Liver (tissue), 8 donors: ENCODE measurements at regions not wholly inside any gene's neighbourhood (a gene's known extent, or its start where the extent isn't known, plus 50 kb on each side); places are given as distances from the start of the nearest gene placed in this dataset.
"Not testable (repeated sequence)": the region's sequence is repeated elsewhere in the genome, so short reads cannot be mapped to it uniquely, and the experiment has no call there.

ENCODE experiments used
- DNase-seq: peaks from one replicate; pipeline ENCODE4 v3.0.0-alpha.2; 2017; ENCODE audit warnings: low spot score
- H3K27ac ChIP-seq, 2 donors: one replicate each; pipeline ENCODE4 v1.7.0; 2013; ENCODE audit warnings: inconsistent platforms in 2 of 2, low read length in 2 of 2, control low read depth in 1 of 2, low read depth in 1 of 2, mild to moderate bottlenecking in 1 of 2
- H3K27me3 ChIP-seq, 4 donors: one replicate each; pipeline versions ENCODE4 v1.6.1 to v1.7.0; 2013; ENCODE audit warnings: low read length in 3 of 4, inconsistent platforms in 1 of 4, mild to moderate bottlenecking in 1 of 4, moderate library complexity in 1 of 4; ENCODE audit not compliant: control insufficient read depth in 4 of 4, insufficient read depth in 4 of 4
- H3K36me3 ChIP-seq, 4 donors: one replicate each; pipeline versions ENCODE4 v1.6.1 to v1.7.0; 2013; ENCODE audit warnings: low read length in 3 of 4, mild to moderate bottlenecking in 3 of 4, low read depth in 1 of 4, moderate library complexity in 1 of 4; ENCODE audit not compliant: control insufficient read depth in 4 of 4, insufficient read depth in 3 of 4
- H3K4me1 ChIP-seq, 4 donors: one replicate each; pipeline versions ENCODE4 v1.6.1 to v1.7.0; 2013; ENCODE audit warnings: low read length in 3 of 4, mild to moderate bottlenecking in 3 of 4, moderate library complexity in 1 of 4; ENCODE audit not compliant: control insufficient read depth in 4 of 4, insufficient read depth in 4 of 4
- H3K4me3 ChIP-seq, 3 donors: one replicate each; pipeline versions ENCODE4 v1.6.1 to v1.7.0; 2013; ENCODE audit warnings: low read length in 3 of 3, control low read depth in 1 of 3, low read depth in 1 of 3, mild to moderate bottlenecking in 1 of 3
- H3K9ac ChIP-seq, 2 donors: one replicate each; pipeline ENCODE4 v1.7.0; 2013; ENCODE audit warnings: low read length in 2 of 2, mild to moderate bottlenecking in 2 of 2, moderate library complexity in 2 of 2, control low read depth in 1 of 2, low read depth in 1 of 2
- H3K9me3 ChIP-seq, 4 donors: one replicate each; pipeline versions ENCODE4 v1.6.1 to v1.7.0; 2013; ENCODE audit warnings: low read length in 3 of 4; ENCODE audit not compliant: control insufficient read depth in 4 of 4
- FOXA1 ChIP-seq: IDR thresholded peaks from 2 replicates; pipeline ENCODE4 v1.6.1; 2016; ENCODE audit warnings: antibody characterized with exemption
- FOXA2 ChIP-seq: IDR thresholded peaks from 2 replicates; pipeline ENCODE4 v1.6.1; 2016; ENCODE audit warnings: antibody characterized with exemption
- GABPA ChIP-seq, 2 donors: IDR thresholded peaks in 1 of 2; conservative IDR thresholded peaks in 1 of 2; 2 replicates each; pipeline ENCODE4 v1.6.1; 2016; ENCODE audit warnings: antibody characterized with exemption in 2 of 2, mild to moderate bottlenecking in 1 of 2, moderate library complexity in 1 of 2
- HNF4G ChIP-seq: IDR thresholded peaks from 2 replicates; pipeline ENCODE4 v1.6.1; 2016; ENCODE audit warnings: antibody characterized with exemption
- RXRA ChIP-seq, 2 donors: IDR thresholded peaks; 2 replicates each; pipeline ENCODE4 v1.6.1; 2017 to 2018; ENCODE audit warnings: antibody characterized with exemption in 2 of 2, mild to moderate bottlenecking in 1 of 2
- TAF1 ChIP-seq: conservative IDR thresholded peaks from 2 replicates; pipeline ENCODE4 v1.6.1; 2016; ENCODE audit warnings: antibody characterized with exemption, mild to moderate bottlenecking
- WGBS: extraction: QIAGEN DNeasy Blood & Tissue Kit; methylation state at CpG from one replicate; pipeline ENCODE4 v1.1.7; 2013; 5-methylcytosine and 5-hydroxymethylcytosine counted together
- TF ChIP-seq, protein P1 (sequence below): fragments of 150-350 bp; IDR thresholded peaks from 2 replicates; pipeline ENCODE4 v1.5.1; 2017; ENCODE audit warnings: improper control_type of control experiment, low read depth, low read length; ENCODE audit not compliant: missing input control
- TF ChIP-seq, protein P2 (sequence below): IDR thresholded peaks from 2 replicates; pipeline ENCODE4 v1.6.1; 2016; ENCODE audit warnings: antibody characterized with exemption
- TF ChIP-seq, protein P3 (sequence below): IDR thresholded peaks from 2 replicates; pipeline ENCODE4 v1.6.1; 2016; ENCODE audit warnings: antibody characterized with exemption
- TF ChIP-seq, protein P4 (sequence below): IDR thresholded peaks from 2 replicates; pipeline ENCODE4 v1.6.1; 2016; ENCODE audit warnings: antibody characterized with exemption
- TF ChIP-seq, protein P5 (sequence below): IDR thresholded peaks from 2 replicates; pipeline ENCODE4 v1.6.1; 2016; ENCODE audit warnings: antibody characterized with exemption, mild to moderate bottlenecking
- donor health status: healthy.
- donor health status: healthy.
- donor health status: healthy.
- donor health status: healthy.
- donor health status: healthy.

DNA sequence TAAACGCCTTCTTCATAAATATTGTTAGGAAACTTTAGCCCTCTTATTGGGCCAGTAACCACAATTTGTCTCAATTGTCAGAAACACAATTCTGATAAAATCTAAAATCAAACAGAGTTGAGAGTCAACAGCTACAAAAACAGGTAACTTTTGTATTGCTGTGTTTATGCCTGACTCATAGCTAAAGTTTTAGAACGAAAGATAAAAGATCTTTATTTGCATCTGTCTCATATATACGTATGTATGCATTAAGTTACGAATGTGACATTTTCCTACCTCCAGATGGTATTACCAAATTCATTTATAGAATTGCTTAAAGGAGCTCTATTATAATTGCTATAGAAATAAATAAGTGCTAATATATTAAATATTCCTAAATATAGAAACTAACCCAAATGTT is 887.9 kb upstream of the NDST4 start:
- Histone ChIP-seq H3K9me3 (no peaks in the 10 kb centered on the region), H3K4me3 (no peak overlapping the region), H3K27me3 (no peaks in the 10 kb centered on the region), H3K4me1 (no peaks in the 10 kb centered on the region), H3K9ac (no peak overlapping the region), H3K36me3 (no peaks in the 10 kb centered on the region), H3K27ac (no peak overlapping the region)
- no peak for TF ChIP-seq FOXA2
- TF ChIP-seq, protein P1, sequence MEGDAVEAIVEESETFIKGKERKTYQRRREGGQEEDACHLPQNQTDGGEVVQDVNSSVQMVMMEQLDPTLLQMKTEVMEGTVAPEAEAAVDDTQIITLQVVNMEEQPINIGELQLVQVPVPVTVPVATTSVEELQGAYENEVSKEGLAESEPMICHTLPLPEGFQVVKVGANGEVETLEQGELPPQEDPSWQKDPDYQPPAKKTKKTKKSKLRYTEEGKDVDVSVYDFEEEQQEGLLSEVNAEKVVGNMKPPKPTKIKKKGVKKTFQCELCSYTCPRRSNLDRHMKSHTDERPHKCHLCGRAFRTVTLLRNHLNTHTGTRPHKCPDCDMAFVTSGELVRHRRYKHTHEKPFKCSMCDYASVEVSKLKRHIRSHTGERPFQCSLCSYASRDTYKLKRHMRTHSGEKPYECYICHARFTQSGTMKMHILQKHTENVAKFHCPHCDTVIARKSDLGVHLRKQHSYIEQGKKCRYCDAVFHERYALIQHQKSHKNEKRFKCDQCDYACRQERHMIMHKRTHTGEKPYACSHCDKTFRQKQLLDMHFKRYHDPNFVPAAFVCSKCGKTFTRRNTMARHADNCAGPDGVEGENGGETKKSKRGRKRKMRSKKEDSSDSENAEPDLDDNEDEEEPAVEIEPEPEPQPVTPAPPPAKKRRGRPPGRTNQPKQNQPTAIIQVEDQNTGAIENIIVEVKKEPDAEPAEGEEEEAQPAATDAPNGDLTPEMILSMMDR = no peak
- TF ChIP-seq FOXA1 = no peak
- no peak for DNase-seq
- 85% methylated on average over 4 of the region's 4 CpGs for WGBS

DNA sequence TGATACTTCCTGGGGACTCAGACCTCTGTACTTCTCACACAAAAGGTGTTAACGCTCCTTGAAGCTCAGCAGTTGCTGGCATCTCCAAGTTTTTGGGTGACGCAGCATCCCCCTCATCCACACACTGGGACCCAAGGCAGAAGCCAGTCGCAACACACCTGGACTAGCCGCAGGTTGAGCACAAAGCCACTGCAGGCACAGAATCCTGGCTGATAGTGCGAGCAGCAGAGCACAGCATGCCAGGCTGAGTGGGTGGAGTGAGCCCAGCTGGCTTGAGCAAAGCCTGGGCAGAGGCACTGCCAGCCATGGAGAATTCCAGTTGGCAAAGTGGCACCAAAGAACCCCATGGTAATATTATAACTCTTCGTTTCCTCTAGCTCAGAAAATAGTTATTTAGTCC is 873.2 kb upstream of the NDST4 start:
- H3K27me3 ChIP-seq = no peaks in the 10 kb centered on the region
- no peak for DNase-seq
- no peak overlapping the region for H3K9ac ChIP-seq
- WGBS = 84% methylated on average over 6 of the region's 6 CpGs
- H3K4me3 ChIP-seq = no peak overlapping the region
- TF ChIP-seq, protein P2, sequence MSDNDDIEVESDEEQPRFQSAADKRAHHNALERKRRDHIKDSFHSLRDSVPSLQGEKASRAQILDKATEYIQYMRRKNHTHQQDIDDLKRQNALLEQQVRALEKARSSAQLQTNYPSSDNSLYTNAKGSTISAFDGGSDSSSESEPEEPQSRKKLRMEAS = no peak
- TF ChIP-seq FOXA1 = no peak
- no peak for TF ChIP-seq RXRA (IDR thresholded peaks at IDR 0.05)
- no peak for TF ChIP-seq HNF4G
- TF ChIP-seq, protein P3, sequence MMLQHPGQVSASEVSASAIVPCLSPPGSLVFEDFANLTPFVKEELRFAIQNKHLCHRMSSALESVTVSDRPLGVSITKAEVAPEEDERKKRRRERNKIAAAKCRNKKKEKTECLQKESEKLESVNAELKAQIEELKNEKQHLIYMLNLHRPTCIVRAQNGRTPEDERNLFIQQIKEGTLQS = no peak
- TF ChIP-seq, protein P1 = no peak
- TF ChIP-seq TAF1 = no peak
- H3K36me3 ChIP-seq = no peaks in the 10 kb centered on the region
- no peak overlapping the region for H3K27ac ChIP-seq
- H3K4me1 ChIP-seq = no peaks in the 10 kb centered on the region
- H3K9me3 ChIP-seq = no peaks in the 10 kb centered on the region

DNA sequence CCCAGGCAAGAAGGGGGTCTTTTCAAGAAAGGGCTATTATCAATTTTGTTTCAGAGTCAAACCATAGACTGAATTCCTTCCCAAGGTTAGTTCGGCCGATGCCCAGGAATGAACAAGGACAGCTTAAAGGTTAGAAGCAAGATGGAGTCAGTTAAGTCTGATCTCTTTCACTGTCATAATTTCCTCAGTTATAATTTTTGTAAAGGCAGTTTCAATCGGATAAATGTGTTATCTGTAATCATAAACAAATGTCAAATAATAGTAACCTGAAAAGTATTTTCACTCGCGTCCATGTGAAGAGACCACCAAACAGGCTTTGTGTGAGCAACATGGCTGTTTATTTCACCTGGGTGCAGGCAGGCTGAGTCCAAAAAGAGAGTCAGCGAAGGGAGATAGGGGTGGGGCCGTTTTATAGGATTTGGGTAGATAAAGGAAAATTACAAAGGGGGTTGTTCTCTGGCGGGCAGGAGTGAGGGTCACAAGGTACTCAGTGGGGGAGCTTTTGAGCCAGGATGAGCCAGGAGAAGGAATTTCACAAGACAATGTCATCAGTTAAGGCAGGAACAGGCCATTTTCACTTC is 862.1 kb upstream of the NDST4 start:
- not testable (repeated sequence) for H3K4me1 ChIP-seq, H3K36me3 ChIP-seq, H3K27me3 ChIP-seq, H3K9me3 ChIP-seq, H3K4me3 ChIP-seq, DNase-seq, H3K27ac ChIP-seq, H3K9ac ChIP-seq
- 60% methylated on average over 8 of the region's 8 CpGs for WGBS

DNA sequence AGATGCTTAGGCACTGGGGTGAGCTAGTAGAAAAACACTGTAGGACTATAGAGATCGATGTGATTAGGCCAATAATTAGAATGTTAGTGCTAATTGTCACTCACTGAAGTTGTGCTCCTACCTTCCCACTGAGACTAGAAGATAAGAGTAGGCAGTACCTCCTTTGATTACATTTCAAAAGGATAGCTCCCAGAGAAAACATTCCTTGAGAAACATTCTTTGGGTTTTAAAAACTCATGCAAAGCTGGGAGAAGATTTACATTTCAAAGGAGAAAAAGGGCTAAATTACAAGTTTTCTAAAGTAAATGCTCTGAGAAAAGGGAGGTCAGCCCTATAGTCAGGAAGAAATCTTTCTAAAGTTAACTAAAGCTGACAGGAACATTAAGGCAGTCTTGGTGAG is 860.3 kb upstream of the NDST4 start:
- no peaks in the 10 kb centered on the region for H3K4me1 ChIP-seq
- H3K9me3 ChIP-seq = no peaks in the 10 kb centered on the region
- DNase-seq = no peak
- TF ChIP-seq GABPA (IDR thresholded peaks at IDR 0.05 in 1 of 2, conservative IDR thresholded peaks at IDR 0.05 in 1 of 2) (no peak), TAF1 (no peak), RXRA (IDR thresholded peaks at IDR 0.05) (no peak)
- TF ChIP-seq, protein P4, sequence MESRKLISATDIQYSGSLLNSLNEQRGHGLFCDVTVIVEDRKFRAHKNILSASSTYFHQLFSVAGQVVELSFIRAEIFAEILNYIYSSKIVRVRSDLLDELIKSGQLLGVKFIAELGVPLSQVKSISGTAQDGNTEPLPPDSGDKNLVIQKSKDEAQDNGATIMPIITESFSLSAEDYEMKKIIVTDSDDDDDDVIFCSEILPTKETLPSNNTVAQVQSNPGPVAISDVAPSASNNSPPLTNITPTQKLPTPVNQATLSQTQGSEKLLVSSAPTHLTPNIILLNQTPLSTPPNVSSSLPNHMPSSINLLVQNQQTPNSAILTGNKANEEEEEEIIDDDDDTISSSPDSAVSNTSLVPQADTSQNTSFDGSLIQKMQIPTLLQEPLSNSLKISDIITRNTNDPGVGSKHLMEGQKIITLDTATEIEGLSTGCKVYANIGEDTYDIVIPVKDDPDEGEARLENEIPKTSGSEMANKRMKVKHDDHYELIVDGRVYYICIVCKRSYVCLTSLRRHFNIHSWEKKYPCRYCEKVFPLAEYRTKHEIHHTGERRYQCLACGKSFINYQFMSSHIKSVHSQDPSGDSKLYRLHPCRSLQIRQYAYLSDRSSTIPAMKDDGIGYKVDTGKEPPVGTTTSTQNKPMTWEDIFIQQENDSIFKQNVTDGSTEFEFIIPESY = no peak
- TF ChIP-seq, protein P5, sequence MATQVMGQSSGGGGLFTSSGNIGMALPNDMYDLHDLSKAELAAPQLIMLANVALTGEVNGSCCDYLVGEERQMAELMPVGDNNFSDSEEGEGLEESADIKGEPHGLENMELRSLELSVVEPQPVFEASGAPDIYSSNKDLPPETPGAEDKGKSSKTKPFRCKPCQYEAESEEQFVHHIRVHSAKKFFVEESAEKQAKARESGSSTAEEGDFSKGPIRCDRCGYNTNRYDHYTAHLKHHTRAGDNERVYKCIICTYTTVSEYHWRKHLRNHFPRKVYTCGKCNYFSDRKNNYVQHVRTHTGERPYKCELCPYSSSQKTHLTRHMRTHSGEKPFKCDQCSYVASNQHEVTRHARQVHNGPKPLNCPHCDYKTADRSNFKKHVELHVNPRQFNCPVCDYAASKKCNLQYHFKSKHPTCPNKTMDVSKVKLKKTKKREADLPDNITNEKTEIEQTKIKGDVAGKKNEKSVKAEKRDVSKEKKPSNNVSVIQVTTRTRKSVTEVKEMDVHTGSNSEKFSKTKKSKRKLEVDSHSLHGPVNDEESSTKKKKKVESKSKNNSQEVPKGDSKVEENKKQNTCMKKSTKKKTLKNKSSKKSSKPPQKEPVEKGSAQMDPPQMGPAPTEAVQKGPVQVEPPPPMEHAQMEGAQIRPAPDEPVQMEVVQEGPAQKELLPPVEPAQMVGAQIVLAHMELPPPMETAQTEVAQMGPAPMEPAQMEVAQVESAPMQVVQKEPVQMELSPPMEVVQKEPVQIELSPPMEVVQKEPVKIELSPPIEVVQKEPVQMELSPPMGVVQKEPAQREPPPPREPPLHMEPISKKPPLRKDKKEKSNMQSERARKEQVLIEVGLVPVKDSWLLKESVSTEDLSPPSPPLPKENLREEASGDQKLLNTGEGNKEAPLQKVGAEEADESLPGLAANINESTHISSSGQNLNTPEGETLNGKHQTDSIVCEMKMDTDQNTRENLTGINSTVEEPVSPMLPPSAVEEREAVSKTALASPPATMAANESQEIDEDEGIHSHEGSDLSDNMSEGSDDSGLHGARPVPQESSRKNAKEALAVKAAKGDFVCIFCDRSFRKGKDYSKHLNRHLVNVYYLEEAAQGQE = no peak
- TF ChIP-seq, protein P3 = no peak
- no peaks in the 10 kb centered on the region for H3K27me3 ChIP-seq
- H3K36me3 ChIP-seq = peaks cover 0 to 1% (median 0%) of the 10 kb centered on the region in 4 donors
- no peak overlapping the region for H3K9ac ChIP-seq
- H3K4me3 ChIP-seq = no peak overlapping the region
- no peak overlapping the region for H3K27ac ChIP-seq
- 9% methylated on average over 1 of the region's 1 CpG for WGBS
